ENCODE measurements at regions not wholly inside any gene's neighbourhood (a gene's known extent, or its start where the extent isn't known, plus 50 kb on each side); places are given as distances from the start of the nearest gene placed in this dataset.

DNA sequence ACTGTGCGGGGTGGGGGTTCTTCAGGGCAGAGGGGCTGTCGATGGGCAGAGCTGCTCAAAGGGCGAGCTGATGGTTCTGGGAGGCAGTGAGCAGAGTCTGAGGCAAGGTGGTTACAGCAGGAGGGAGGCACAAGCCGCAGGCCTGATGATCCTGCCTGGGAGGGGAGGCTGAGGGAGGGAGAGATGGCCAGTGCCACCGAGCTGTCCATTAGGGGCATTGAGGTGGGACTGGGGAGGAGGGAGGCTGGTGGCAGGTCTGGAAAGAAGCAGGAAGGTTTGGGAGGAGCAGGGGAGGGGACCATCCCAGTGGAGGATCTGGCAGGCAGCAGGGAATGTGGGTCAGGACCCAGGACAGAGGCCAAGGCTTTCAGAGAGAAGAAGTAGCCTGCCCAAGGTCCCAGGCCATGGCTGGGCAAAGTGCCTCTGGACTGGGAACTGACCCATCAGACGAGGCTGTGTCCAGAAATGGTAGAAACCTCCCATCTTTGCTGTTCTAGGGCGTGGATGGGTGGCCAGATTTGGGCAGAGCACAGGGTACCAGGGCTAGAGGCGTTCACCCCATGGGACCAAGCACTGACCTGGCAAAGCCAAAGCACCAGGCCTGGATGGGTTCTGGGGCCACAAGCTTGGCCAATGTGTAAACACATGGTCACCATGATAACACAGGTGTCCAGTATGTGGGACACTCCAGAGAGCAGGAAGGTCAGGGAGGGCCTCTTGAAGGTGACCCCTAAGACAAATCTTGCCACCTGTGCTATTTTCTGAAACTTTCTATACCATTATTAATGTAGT lies 55.5 kb downstream of the INHBB start:
- no peak for DNase-seq

GRCh38 chr2:120402067-120402433 lies 56.1 kb downstream of the INHBB start:
- no peak for DNase-seq

DNA sequence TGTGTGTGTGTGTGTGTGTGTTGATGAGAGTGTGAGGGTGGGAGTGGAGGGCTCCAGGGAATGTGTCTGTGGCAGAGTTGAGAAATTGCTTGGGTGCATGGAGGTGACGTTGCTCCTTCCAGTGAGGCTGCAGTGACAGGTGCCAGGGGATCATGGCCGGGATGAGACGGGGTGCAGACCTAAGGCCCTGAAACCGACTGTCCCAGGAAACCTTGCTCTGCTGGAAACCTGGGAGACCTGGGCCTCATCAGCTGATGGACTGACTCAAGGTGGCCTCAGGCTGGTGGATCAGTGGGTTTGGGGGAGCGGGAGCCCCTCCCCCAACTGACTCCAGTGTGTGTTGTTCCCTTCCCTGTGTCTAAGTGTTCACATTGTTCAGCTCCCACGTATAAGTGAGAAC lies 56.6 kb downstream of the INHBB start:
- DNase-seq, result no peak

GRCh38 chr2:120403261-120403660 lies 57.3 kb downstream of the INHBB start:
- no peak for DNase-seq

DNA sequence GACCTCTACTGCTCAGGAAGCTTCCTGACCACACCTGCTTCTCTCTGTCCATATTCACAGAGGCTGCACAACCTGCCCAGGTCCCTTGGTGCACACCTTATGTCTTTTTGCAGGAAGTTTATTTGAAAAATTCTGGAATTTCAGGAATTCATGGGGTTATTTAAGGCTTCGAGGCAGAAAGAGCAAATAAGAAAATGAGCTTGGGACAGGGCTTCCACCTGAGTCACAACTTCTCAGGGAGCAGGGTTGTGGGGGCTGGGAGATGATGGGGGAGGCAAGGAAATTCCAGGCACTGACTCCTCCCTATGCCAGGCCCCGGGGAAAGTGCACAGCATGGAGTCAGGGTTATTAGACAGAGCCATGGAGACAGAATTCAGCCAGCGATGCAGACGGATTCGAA lies 57.7 kb downstream of the INHBB start:
- no peak for DNase-seq

DNA sequence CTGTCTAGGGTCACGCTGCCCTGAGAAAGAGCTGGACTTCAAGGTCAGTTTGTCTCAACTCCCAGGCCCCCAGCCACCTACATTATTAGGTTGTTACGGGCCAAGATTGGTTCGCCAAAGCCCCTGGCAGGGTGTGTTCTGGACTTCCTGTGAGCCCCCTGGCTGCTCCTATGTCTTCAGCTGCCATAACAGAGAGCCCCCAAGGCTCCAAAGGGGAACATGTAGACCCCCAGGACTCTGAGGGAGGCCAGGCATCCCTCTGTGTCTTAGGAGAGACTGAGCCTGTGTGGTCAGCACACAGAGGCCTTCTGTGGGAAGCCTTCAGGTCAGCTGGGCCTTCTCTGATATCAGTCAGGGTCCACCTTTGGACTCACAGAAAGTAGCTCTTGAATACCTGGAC lies 58.3 kb downstream of the INHBB start:
- no peak for DNase-seq

DNA sequence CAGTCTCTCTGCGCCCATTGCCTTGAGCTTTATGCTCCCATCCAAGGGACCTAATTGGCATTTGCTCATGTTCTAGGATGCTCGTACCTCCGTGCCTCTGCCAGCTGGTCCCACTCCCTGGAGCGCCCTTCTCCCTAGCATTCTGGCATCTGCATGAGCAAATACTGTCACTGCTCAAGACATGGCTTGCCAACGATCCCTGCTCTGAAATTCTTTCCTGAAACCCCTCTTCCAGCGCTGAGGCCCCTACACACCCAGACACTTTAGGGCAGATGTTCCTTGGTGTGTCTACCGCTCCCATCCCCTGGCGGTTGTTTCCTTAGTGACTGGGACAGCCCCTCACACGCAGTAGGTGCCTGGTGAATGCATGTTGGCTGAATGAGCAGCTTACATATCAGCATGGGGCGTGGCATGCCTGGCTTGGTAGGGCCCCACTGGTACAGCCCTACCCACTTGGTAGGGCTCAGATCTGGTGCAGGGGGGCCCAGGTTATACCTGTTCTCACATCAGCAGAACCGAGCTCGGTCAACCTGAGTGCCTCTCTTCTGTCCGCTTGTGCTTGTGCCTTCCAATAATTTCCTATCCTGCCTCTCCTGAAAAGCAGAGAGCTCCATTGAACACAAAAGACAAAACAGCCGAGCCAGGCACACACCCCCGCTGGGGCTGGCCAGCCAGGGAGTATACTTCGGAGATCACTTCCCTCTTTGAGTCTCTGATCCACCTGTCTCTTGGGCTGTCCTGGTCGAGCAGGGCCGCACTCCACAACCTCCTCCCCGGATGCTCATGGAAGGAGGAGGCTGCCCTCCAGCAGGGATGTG lies 59.2 kb downstream of the INHBB start:
- no peak for DNase-seq

- no peak for DNase-seq
These were observed 59.8 kb downstream of the INHBB start for GRCh38 chr2:120405759-120406099.

DNA sequence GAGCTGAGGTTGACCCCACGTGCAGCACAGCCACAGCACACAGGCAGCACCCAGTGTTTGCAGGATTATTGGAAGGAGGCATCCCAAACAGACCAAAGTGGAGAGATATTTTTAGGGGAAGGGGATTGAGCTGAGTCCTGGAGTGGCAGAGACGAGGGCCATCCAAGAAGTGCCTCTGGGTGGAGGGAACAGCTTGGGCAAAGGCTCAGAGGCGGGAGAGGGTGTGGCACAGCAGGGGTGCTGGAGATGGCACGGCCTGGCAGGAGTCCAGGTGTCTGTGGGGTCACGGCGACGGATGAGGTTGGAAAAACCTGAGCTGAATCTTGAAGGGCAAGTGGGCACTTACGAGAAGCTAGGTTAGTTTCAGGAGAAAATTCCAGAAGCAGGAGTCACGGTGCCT lies 60.6 kb downstream of the INHBB start:
- no peak for DNase-seq

DNA sequence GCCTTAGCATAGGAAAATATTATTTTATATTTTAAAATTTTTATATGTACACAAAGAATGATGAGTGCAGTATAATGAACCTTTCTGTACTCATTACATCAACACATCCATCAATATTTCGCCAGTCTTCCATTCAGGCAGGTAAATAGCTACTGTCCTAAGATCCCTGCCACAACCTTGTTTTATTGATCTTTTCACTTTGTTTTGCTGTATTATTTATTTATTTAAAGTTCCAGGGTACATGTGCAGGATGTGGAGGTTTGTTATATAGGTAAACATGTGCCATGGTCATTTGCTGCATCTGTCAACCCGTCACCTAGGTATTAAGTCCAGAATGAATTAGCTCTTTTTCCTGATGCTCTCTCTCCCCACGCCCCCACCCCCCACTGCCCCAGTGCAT lies 64.6 kb downstream of the INHBB start:
- no peak for DNase-seq

- DNase-seq, result no peak
These were observed 69.1 kb downstream of the INHBB start for GRCh38 chr2:120415060-120415459.

DNA sequence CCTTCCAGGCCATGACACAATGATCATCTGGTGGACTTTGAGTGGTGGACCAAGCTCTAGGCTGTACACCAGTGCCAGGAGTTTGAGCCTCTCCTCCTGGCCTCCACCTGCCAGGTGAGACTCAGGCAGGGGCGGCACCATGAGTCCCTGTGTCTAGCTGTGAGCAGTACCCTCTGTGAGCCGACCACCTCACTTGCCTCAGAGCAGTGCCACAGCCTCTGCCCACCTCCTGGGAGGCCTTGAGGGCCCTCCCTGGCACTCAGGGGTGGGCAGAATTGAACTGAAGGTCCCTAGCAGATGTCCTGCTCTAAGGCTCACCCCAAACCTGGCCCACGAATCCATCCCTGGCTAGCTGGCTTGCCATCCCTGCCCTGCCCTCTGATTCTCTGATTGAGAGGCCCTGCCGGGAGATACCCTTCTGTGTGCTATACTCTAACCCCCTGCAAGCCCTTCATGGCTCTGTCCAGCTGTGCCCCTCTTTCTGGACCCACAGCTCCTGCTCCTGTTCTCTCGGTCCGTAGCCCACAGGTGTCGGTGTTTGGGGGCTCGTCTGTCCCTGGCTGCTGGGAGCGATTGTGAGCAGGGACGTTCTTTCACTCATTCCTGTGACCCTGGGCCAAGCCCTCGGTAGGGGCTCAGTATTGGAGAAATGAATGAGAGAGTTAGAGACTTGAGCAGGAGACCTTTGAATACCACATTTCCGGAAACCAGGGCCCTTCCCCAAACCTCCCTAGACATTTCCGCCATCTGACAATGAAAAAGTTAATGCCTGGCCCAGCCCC lies 70.0 kb downstream of the INHBB start:
- DNase-seq, result no peak

DNA sequence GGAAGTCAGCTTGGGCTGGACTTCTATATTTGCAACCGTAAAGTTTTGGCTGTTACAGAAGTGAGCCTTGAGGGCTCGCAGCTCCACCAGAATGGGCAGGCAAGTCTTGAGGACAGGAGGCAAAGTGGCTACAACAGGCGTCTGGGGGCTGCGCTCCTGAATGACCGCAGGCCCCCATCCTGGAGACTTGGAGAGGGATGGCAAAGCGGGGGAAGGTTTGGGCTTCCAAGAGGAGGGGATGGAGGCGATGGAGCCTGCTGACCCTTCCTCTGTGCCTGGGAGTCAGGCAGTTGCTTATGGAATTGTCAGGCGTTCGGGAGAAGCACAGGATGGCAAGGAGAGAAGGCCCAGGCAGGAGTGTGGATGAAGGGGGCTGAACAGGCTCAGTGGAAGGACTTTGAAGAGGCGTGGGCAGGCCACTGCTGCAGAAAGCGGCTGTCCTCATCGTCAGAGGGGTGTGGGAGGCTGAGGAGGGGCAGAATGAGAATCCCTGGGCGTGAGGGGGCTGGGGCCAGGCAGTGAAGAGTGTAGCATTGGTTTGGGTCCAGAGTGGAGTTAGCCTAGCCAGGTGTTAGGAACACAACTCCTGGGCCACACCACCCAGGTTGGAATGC lies 72.3 kb downstream of the INHBB start:
- no peak for DNase-seq

DNA sequence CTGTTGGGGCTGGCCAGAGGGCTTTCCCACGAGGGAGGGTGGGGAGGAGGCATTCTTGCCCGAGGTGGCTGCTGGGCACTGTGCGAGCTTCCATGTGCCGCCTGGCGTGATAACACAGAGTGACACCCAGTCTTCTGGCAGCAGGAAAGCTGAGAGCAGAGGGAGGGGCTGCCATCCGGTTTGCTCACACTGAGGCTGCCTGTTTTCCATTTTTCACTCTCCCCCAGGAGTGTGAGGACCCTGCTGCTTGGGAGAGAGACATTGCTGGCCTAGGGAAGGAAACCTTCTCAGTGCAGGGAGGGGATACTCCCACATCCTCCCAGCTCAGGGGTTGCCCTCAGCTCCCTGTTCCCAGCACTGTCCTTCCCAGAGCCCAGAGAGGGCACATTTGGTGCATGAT lies 73.1 kb downstream of the INHBB start:
- no peak for DNase-seq

DNA sequence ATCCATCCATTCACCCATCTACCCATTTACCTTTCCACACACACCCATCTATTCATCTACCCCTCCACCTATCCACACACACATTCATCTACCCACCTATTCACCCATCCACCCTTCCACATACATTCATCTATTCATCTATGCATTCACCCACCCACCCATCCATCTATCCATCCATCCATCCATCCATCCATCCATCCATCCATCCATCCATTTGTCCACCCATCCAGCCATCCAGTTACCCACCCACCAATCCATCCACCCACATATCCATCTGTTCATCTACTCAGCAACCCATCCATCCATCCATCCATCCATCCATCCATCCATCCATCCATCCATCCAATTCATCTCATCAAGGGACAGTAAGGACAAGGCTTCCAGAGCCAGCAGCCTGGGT lies 74.0 kb downstream of the INHBB start:
- DNase-seq, result no peak

DNA sequence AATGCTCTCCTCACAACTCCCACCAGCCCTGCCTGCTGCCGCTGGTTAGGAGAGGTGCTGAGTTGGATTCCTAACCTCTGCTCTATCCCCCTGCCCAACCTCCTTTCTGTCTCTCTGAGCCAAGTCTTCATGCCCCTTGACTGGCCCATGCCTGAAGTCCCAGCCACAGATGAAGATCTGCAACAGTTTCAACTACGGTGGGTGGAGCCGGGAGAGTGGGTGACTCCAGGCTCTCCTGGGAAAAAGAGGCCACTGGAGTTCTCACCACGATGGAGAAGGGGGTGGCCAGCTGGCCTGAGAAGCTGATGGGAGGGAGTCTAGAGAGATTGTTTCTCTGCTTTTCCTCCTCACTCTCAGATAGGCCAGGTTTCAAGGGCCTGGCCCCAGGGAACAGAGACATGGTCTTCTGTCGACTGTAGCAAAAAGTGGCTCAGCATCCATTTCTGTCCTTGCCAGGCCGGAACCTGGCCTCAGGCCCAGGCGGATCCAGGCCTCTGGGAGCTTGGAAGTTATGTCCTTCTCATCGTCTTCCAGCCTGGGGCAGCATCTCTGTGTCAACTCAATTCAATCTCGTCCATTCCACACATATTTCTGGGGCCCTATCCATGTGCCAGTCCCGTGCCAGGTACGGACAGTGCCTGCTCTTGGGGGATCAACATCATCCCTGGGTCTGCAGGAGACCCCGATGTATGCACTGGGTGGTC lies 75.3 kb downstream of the INHBB start:
- DNase-seq, result no peak

- DNase-seq, result no peak
These were observed 75.9 kb downstream of the INHBB start for GRCh38 chr2:120421830-120422175.

- no peak for DNase-seq
These were observed 76.7 kb downstream of the INHBB start for GRCh38 chr2:120422465-120423160.

DNA sequence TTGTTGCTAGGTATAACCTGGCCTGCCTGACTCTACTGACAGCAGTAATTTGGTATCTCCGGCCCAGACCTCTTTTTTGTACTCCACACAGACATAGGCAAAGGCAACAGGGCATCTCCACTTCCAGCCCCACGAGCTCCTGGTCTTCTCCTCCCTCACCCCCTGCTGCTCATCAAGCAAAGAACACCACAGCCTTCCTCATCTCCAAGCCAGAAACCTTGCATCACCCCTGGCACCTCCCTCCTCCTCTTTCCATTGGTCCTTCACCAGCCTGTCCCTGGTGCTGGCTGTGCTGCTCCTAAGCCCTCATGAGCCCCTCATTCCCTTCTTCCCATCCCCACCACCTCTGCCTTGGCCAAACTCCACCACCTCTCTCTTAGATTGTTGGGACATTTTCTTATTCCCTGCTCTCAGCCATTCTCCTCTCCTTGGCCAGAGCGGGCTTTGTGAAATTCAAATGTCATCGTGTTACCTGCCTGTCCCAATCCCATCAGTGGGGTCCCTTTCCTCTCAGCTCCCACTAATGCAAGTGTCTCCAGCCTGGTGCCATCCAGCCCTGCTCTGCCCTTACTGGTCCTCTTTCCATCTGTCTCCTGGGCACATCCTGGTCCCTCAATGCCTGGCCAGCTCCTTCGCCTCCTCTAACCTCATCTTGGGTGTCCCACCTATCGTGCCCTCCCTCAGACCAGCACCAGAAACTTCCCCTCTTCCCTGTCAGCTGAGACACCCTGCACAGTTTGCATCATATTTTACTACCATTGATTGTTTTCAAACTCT lies 77.4 kb downstream of the INHBB start:
- no peak for DNase-seq

DNA sequence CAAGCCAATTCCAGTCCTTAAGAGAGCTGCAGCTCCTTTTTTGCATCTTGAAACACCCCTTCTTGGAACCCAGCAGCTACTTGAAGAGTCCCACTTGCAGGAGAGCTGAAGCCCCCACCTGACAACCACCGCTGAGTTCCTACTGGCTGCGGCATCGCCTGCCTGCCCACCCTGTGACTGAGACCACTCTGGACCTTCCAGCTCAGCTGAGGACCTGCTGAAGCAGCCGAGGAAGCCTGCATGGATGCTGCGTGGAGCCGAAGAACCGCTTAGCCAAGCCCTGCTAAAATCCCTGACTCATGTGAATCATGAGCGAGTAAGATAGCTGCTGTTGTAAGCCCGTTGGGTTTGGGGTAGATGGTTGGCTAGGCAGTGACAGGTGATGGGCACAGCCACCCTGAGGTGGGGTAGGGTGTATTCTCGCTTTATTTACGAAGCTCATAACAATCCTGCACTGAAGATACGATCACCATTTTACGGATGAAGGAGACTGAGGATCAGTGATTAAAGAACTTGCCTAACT lies 78.4 kb downstream of the INHBB start:
- DNase-seq, result no peak

GRCh38 chr2:120425014-120425413 lies 79.1 kb downstream of the INHBB start:
- no peak for DNase-seq

Data from occipital lobe (tissue), 1 donor.